Mesothelial cell of epicardium (in vitro differentiated cells): ENCODE measurements at regions not wholly inside any gene's neighbourhood (a gene's known extent, or its start where the extent isn't known, plus 50 kb on each side); places are given as distances from the start of the nearest gene placed in this dataset.

Source experiments
- DNase-seq, 2 experiments: peaks; one replicate each; pipeline ENCODE4 v3.0.0; 2021; ENCODE audit warnings: low spot score in 2 of 2; ENCODE audit not compliant: unreplicated experiment in 2 of 2
- H3K27ac Mint-ChIP-seq: 2 replicates; pipeline ENCODE4 v1.8.0; 2021; ENCODE audit warnings: mixed read lengths
- H3K27me3 Mint-ChIP-seq: 2 replicates; pipeline ENCODE4 v1.8.0; 2021; ENCODE audit warnings: low read depth, mixed read lengths
- H3K36me3 Mint-ChIP-seq: 2 replicates; pipeline ENCODE4 v1.8.0; 2021; ENCODE audit warnings: mixed read lengths
- H3K4me1 Mint-ChIP-seq: 2 replicates; pipeline ENCODE4 v1.8.0; 2021; ENCODE audit warnings: mixed read lengths
- H3K4me3 Mint-ChIP-seq: 2 replicates; pipeline ENCODE4 v1.8.0; 2021; ENCODE audit warnings: mild to moderate bottlenecking, moderate library complexity, mixed read lengths
- H3K9me3 Mint-ChIP-seq: 2 replicates; pipeline ENCODE4 v1.8.0; 2021; ENCODE audit warnings: mixed read lengths
- TF ChIP-seq, protein P1 (sequence below): fragments of 200-600 bp; sonication (generic); IDR thresholded peaks from one replicate; pipeline ENCODE4 v1.5.0; 2021; ENCODE audit warnings: antibody characterized with exemption; ENCODE audit not compliant: unreplicated experiment

- DNase-seq = no peak
- Mint-ChIP-seq H3K9me3 (no peaks in the 10 kb centered on the region), H3K4me1 (peaks cover 56% of the 10 kb centered on the region), H3K27ac (no peak overlapping the region), H3K4me3 (no peak overlapping the region), H3K27me3 (no peaks in the 10 kb centered on the region), H3K36me3 (no peaks in the 10 kb centered on the region)
- TF ChIP-seq, protein P1, sequence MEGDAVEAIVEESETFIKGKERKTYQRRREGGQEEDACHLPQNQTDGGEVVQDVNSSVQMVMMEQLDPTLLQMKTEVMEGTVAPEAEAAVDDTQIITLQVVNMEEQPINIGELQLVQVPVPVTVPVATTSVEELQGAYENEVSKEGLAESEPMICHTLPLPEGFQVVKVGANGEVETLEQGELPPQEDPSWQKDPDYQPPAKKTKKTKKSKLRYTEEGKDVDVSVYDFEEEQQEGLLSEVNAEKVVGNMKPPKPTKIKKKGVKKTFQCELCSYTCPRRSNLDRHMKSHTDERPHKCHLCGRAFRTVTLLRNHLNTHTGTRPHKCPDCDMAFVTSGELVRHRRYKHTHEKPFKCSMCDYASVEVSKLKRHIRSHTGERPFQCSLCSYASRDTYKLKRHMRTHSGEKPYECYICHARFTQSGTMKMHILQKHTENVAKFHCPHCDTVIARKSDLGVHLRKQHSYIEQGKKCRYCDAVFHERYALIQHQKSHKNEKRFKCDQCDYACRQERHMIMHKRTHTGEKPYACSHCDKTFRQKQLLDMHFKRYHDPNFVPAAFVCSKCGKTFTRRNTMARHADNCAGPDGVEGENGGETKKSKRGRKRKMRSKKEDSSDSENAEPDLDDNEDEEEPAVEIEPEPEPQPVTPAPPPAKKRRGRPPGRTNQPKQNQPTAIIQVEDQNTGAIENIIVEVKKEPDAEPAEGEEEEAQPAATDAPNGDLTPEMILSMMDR = peak; percentile 82
These were observed 158.6 kb upstream of the LYZL1 start for GRCh38 chr10:29130190-29130673.

- H3K27me3 Mint-ChIP-seq = no peaks in the 10 kb centered on the region
- no peak for DNase-seq
- peak overlapping the region; percentile 94 for H3K27ac Mint-ChIP-seq
These were observed 156.8 kb upstream of the LYZL1 start for GRCh38 chr10:29131952-29132547.

GRCh38 chr10:29132551-29133111 is 156.2 kb upstream of the LYZL1 start:
- DNase-seq = no peak
- H3K9me3 Mint-ChIP-seq = no peaks in the 10 kb centered on the region
- peaks cover 57% of the 10 kb centered on the region for H3K4me1 Mint-ChIP-seq
- TF ChIP-seq, protein P1 = no peak
- no peaks in the 10 kb centered on the region for H3K27me3 Mint-ChIP-seq
- peak overlapping the region; percentile 94 for H3K27ac Mint-ChIP-seq
- no peaks in the 10 kb centered on the region for H3K36me3 Mint-ChIP-seq
- no peak overlapping the region for H3K4me3 Mint-ChIP-seq

More at GRCh38 chr10:29131952-29132547, 156.8 kb upstream of the LYZL1 start:
- H3K36me3 Mint-ChIP-seq = no peaks in the 10 kb centered on the region
- TF ChIP-seq, protein P1 = no peak
- H3K9me3 Mint-ChIP-seq = no peaks in the 10 kb centered on the region
- no peak overlapping the region for H3K4me3 Mint-ChIP-seq
- H3K4me1 Mint-ChIP-seq = peaks cover 61% of the 10 kb centered on the region

- DNase-seq = no peak
- Mint-ChIP-seq H3K4me3 (no peak overlapping the region), H3K36me3 (no peaks in the 10 kb centered on the region), H3K27me3 (no peaks in the 10 kb centered on the region), H3K9me3 (no peaks in the 10 kb centered on the region), H3K27ac (peak overlapping the region; percentile 88), H3K4me1 (peaks cover 59% of the 10 kb centered on the region)
- TF ChIP-seq, protein P1 = no peak
These were observed 153.5 kb upstream of the LYZL1 start for GRCh38 chr10:29135337-29135736.

- Mint-ChIP-seq H3K4me1 (peaks cover 68% of the 10 kb centered on the region), H3K36me3 (no peaks in the 10 kb centered on the region), H3K27ac (peak overlapping the region; percentile 44), H3K9me3 (no peaks in the 10 kb centered on the region), H3K27me3 (no peaks in the 10 kb centered on the region), H3K4me3 (no peak overlapping the region)
- TF ChIP-seq, protein P1 = no peak
- no peak for DNase-seq
These were observed 152.5 kb upstream of the LYZL1 start for GRCh38 chr10:29136411-29136810.
